Ishikawa (cell line): ENCODE measurements at regions not wholly inside any gene's neighbourhood (a gene's known extent, or its start where the extent isn't known, plus 50 kb on each side); places are given as distances from the start of the nearest gene placed in this dataset.

ENCODE experiments used
- CEBPB ChIP-seq: IDR thresholded peaks from 2 replicates; pipeline ENCODE4 v1.6.1; 2012
- EGR1 ChIP-seq: IDR thresholded peaks from 2 replicates; pipeline ENCODE4 v1.6.1; 2012
- EP300 ChIP-seq: IDR thresholded peaks from 2 replicates; pipeline ENCODE4 v1.6.1; 2012; ENCODE audit warnings: borderline replicate concordance
- FOXM1 ChIP-seq: IDR thresholded peaks from 2 replicates; pipeline ENCODE4 v1.6.1; 2012; ENCODE audit warnings: low read depth, borderline replicate concordance
- NFIC ChIP-seq: IDR thresholded peaks from 2 replicates; pipeline ENCODE4 v1.6.1; 2012
- RAD21 ChIP-seq: IDR thresholded peaks from 2 replicates; pipeline ENCODE4 v1.6.1; 2012; ENCODE audit warnings: low read depth
- TAF1 ChIP-seq: IDR thresholded peaks from 2 replicates; pipeline ENCODE4 v1.6.1; 2012; ENCODE audit warnings: low read depth, mild to moderate bottlenecking
- TEAD4 ChIP-seq: IDR thresholded peaks from 2 replicates; pipeline ENCODE4 v1.6.1; 2012
- YY1 ChIP-seq: IDR thresholded peaks from 2 replicates; pipeline ENCODE4 v1.6.1; 2012; ENCODE audit warnings: low read depth
- ZBTB7A ChIP-seq: IDR thresholded peaks from 2 replicates; pipeline ENCODE4 v1.6.1; 2012; ENCODE audit warnings: low read depth
- TF ChIP-seq, protein P1 (sequence below): IDR thresholded peaks from 2 replicates; pipeline ENCODE4 v1.6.1; 2012
- TF ChIP-seq, protein P2 (sequence below): IDR thresholded peaks from 2 replicates; pipeline ENCODE4 v1.6.1; 2012; ENCODE audit warnings: low read depth, mild to moderate bottlenecking
- TF ChIP-seq, protein P3 (sequence below): IDR thresholded peaks from 2 replicates; pipeline ENCODE4 v1.6.1; 2012

DNA sequence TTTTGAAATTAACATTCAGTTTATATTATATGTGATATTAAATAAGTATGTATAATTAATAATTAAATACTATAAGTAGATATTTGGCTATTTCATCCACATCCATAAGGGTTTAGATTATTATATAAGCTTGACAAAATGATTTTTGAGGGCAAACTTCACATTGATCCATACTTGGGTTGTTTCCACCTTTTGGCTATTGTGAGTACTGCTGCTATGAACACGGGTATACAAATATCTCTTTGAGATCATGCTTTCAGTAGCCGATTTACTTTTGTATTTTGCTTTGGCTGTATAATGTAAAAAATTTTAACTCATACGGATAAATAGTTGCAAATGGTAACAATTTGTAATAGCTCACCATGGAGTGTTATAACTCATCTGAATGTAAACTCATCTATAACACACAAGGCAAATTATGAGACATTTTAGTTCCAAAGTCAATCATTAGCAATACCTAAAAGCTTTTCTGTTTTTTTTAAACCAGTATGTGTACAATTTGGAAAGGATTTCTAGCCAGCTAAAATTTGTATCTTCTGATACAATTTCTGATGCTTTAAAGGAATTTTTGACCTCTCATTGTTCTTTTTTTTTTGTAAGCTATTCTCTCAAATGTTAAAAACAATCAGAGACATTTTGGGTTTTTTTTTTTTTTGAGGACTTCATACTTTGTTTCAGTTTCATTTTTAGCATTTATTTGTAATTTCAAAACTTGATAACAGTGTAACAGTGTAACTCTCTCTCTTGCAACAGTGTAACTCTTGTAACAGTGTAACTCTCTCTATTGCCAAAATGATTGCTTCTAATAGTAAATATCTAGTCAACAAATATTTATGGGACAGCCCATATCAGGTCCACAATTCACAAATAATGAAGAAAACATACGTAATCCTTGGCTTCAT, 51.8 kb upstream of the ARX start:
- TF ChIP-seq EP300 (no peak), YY1 (no peak), TAF1 (no peak), EGR1 (no peak), ZBTB7A (no peak), RAD21 (no peak), NFIC (no peak), CEBPB (no peak), FOXM1 (no peak), TEAD4 (no peak)
- TF ChIP-seq, protein P1, sequence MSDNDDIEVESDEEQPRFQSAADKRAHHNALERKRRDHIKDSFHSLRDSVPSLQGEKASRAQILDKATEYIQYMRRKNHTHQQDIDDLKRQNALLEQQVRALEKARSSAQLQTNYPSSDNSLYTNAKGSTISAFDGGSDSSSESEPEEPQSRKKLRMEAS, result no peak
- TF ChIP-seq, protein P2, sequence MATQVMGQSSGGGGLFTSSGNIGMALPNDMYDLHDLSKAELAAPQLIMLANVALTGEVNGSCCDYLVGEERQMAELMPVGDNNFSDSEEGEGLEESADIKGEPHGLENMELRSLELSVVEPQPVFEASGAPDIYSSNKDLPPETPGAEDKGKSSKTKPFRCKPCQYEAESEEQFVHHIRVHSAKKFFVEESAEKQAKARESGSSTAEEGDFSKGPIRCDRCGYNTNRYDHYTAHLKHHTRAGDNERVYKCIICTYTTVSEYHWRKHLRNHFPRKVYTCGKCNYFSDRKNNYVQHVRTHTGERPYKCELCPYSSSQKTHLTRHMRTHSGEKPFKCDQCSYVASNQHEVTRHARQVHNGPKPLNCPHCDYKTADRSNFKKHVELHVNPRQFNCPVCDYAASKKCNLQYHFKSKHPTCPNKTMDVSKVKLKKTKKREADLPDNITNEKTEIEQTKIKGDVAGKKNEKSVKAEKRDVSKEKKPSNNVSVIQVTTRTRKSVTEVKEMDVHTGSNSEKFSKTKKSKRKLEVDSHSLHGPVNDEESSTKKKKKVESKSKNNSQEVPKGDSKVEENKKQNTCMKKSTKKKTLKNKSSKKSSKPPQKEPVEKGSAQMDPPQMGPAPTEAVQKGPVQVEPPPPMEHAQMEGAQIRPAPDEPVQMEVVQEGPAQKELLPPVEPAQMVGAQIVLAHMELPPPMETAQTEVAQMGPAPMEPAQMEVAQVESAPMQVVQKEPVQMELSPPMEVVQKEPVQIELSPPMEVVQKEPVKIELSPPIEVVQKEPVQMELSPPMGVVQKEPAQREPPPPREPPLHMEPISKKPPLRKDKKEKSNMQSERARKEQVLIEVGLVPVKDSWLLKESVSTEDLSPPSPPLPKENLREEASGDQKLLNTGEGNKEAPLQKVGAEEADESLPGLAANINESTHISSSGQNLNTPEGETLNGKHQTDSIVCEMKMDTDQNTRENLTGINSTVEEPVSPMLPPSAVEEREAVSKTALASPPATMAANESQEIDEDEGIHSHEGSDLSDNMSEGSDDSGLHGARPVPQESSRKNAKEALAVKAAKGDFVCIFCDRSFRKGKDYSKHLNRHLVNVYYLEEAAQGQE, result no peak
- TF ChIP-seq, protein P3, sequence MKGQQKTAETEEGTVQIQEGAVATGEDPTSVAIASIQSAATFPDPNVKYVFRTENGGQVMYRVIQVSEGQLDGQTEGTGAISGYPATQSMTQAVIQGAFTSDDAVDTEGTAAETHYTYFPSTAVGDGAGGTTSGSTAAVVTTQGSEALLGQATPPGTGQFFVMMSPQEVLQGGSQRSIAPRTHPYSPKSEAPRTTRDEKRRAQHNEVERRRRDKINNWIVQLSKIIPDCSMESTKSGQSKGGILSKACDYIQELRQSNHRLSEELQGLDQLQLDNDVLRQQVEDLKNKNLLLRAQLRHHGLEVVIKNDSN, result no peak
